GM12873 (cell line): ENCODE measurements at regions not wholly inside any gene's neighbourhood (a gene's known extent, or its start where the extent isn't known, plus 50 kb on each side); places are given as distances from the start of the nearest gene placed in this dataset.

Experiments
- TF ChIP-seq, protein P1 (sequence below): IDR thresholded peaks from 2 replicates; pipeline ENCODE4 v1.5.1; 2012; ENCODE audit warnings: low read depth, mild to moderate bottlenecking, moderate library complexity, low read length, control low read depth; ENCODE audit not compliant: insufficient read depth; ENCODE audit errors: missing control alignments

DNA sequence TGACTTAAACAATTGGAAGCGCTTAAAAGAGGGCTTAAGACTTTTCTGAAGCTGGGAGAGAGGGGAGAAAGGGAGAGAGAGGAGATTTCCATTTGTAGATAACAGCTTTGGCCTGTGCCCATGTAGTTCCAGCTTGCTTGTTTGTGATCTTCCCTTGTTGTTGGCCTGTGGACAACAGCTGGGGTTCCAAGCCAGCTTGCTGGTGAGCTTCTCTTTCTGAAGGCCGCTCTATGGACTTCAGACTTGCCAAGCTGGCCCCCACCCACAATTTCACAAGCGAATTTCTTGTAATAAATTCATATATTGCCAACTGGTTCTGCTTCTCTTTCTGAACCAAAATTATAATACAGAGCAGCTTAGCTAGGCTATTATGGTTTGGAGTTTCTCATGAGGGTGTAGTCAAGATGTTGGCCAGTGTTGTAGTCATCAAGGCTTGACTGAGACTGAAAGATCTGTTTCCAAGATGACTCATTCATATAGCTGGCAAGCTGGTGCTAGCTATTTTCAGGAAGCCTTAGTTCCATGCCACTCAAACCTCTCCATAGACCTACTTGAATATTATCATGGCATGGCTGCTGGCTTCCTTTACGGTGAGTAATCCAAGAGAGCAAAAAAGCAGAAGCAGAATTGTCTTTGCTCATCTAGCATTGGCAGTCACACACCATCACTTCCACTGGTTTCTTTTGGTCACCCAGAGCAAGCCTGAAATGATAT lies 89.4 kb downstream of the ATP23 start:
- TF ChIP-seq, protein P1, sequence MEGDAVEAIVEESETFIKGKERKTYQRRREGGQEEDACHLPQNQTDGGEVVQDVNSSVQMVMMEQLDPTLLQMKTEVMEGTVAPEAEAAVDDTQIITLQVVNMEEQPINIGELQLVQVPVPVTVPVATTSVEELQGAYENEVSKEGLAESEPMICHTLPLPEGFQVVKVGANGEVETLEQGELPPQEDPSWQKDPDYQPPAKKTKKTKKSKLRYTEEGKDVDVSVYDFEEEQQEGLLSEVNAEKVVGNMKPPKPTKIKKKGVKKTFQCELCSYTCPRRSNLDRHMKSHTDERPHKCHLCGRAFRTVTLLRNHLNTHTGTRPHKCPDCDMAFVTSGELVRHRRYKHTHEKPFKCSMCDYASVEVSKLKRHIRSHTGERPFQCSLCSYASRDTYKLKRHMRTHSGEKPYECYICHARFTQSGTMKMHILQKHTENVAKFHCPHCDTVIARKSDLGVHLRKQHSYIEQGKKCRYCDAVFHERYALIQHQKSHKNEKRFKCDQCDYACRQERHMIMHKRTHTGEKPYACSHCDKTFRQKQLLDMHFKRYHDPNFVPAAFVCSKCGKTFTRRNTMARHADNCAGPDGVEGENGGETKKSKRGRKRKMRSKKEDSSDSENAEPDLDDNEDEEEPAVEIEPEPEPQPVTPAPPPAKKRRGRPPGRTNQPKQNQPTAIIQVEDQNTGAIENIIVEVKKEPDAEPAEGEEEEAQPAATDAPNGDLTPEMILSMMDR, result no peak

DNA sequence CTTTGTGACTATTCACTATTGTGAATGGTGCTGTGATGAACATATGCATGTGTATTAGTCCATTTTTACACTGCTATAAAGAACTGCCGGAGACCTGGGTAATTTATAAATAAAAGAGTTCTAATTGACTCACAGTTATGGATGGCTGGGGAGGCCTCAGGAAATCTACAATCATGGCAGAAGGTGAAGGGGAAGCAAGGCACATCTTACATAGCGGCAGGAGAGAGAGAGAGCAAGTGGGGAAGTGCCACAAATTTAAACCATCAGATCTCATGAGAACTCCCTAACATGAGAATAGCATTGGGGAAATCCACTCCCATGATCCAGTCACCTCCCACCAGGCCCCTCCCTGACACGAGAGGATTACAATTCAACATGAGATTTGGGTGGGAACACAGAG lies 90.8 kb downstream of the ATP23 start:
- TF ChIP-seq, protein P1, result no peak

DNA sequence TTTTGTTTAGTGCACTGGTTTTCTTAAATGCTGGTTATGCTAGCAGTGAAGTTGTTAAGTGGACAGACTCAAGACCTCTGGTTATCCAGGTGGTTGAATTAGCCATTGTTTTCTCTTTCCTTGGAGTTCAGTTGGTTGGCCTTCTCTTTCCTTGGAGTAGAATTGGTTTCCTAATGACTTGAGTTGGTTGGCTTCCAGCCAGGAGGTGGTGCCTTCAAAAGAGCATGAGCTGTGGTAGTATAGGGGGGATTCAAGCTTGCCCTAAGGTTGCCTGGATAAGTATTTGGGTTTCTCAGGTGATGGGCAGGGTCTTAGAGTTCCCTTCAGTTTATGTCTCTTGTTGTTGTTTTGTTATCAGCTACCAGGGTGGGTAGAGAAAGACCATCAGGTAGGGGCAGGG lies 92.5 kb downstream of the ATP23 start:
- TF ChIP-seq, protein P1, result no peak

DNA sequence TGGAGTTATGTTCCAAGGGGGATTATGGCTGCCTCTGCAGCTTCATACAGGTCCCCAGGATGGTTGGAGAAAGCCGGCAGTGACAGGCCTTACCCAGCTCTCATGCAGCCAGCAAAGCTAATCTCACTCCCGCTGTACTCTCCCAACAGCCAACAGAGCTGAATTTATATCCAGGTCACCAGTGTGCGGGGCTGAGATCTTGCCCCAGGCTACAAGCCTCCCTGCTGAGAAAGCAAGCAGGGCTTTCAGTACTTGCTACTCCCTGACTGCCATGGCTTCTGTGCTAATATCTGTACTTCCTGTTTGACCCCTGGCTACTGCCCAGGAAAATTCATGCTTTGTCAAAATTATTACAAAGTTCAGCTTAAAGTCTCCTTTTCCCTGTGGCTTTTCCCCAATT lies 92.9 kb downstream of the ATP23 start:
- TF ChIP-seq, protein P1, result no peak

DNA sequence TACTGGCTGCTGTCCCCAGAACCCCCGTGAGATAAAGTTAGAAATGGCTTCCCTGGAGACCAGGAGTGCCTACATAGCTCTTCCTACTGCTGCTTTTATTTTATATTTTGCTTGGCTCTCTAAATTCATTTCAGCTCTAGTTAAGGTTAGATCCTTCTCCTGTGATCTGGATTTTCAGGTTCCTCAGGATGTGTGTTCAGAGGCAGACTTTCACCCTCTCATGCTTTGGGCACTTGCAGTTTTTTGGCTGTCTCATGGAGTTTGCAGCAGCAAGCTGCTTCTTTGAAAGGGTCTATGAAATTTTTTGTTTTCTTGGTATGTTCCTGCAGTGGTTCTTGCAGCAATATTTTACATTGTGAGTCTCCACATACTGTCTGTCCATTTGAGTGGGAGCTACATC lies 93.3 kb downstream of the ATP23 start:
- TF ChIP-seq, protein P1, result no peak

DNA sequence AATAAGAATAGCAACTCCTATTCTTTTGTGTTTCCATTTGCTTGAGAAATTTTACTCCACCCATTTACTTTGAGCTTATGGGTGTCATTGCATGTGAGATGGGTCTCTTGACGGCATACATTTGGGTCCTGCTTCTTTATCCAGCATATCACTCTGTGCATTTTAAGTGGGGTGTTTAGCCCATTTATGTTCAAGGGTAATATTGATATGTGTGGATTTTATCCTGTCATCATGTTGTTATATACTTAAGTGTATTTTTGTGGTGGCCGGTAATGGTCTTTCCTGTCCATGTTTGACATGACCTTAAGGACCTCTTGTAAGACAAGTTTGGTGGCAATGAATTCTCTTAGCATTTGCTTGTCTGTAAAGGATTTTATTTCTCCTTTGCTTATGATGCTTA lies 100.1 kb downstream of the ATP23 start:
- TF ChIP-seq, protein P1, result no peak

DNA sequence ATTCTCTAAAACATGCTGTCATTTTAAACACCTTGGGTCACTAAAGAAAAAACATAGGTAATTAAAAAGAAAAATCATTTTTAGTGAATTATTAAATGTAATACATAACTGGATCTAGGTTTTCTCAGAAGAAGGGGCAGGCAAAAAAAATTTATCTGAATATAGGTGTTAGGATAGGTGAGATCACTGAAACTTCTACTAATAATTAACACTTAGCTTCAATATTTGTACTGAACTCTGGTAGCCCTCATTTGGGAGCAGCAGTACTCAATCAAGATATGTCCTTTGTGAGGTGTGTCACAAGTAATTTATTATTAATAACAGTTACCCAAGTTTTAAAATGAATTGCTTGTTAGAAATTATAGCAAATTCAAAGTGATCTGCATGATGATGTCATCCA lies 103.6 kb downstream of the ATP23 start:
- TF ChIP-seq, protein P1, result no peak
